IMR-90 (cell line): ENCODE measurements at regions not wholly inside any gene's neighbourhood (a gene's known extent, or its start where the extent isn't known, plus 50 kb on each side); places are given as distances from the start of the nearest gene placed in this dataset. TPM values are rescaled to one million over a fixed set of nuclear protein-coding genes. Genes with fewer than 3 reads are reported as not detected.

Source experiments
- microRNA-seq, 2 experiments: library from miRNA; stranded (forward) in 1 of 2; unstranded in 1 of 2; fragments of 10-50 nt in 1 of 2; fragments of <30 nt in 1 of 2; gene quantifications in 1 of 2; microRNA quantifications in 1 of 2; one replicate each; pipeline versions ENCODE3 to v1.1.0; 2013 to 2020; ENCODE audit not compliant: insufficient read depth in 1 of 2, insufficient read length in 1 of 2, unreplicated experiment in 1 of 2
- small RNA-seq, 5 experiments: library from RNA; depleted of rRNA; stranded (forward); fragments of <200 nt; gene quantifications; one replicate each; pipeline ENCODE3, GENCODE V24; 2012

Small RNAs in the stretch of these regions (microRNA-seq; reads per million reads assigned to microRNA genes)
- not detected for gene RN7SL618P (ENCODE audit: insufficient read depth, insufficient read length)

Small RNAs in the stretch of these regions (small RNA-seq; reads per million reads assigned to genes)
- 0 reads per million in 5 experiments for gene RN7SL618P
